ENCODE measurements at regions not wholly inside any gene's neighbourhood (a gene's known extent, or its start where the extent isn't known, plus 50 kb on each side); places are given as distances from the start of the nearest gene placed in this dataset.

GRCh38 chr2:71277536-71278103, 50.7 kb upstream of the PAIP2B start:
- peak in 1 of 4 donors; percentile 12 for DNase-seq (ENCODE audit: low read depth in 4 of 4, low spot score in 3 of 4)

GRCh38 chr2:71277147-71277475, 50.2 kb upstream of the PAIP2B start:
- DNase-seq (ENCODE audit: low read depth in 4 of 4, low spot score in 3 of 4): no peak

GRCh38 chr2:71276311-71277146, 49.6 kb upstream of the PAIP2B start:
- DNase-seq (ENCODE audit: low read depth in 4 of 4, low spot score in 3 of 4): peak; percentile 43 to 64 (median 55)
